ENCODE measurements at regions not wholly inside any gene's neighbourhood (a gene's known extent, or its start where the extent isn't known, plus 50 kb on each side); places are given as distances from the start of the nearest gene placed in this dataset.
A peak's percentile ranks its signal among the peaks of the same experiment; 100 is the strongest.

GRCh38 chr15:93565201-93565600, 476.2 kb upstream of the RGMA start:
- intact Hi-C loops (cut with DNase I; ENCODE audit: low total_unique reads), result no loop called here
- TF ChIP-seq CTCF (IDR thresholded peaks at IDR 0.05), result no peak
- no peak for TF ChIP-seq POLR2A (IDR thresholded peaks at IDR 0.05)
- Histone ChIP-seq H3K27ac (peak overlapping the region; percentile 25 to 57), H3K4me3 (no peak overlapping the region), H3K27me3 (no peaks in the 10 kb centered on the region), H3K4me1 (no peaks in the 10 kb centered on the region), H3K36me3 (ENCODE audit: low read depth, missing control alignments) (no peaks in the 10 kb centered on the region), H3K9me3 (no peaks in the 10 kb centered on the region)
- no peak for DNase-seq
- WGBS, 2 donors, result 56 to 62% methylated on average over 4 of the region's 4 CpGs

- Histone ChIP-seq H3K4me1 (no peaks in the 10 kb centered on the region), H3K27me3 (no peaks in the 10 kb centered on the region), H3K9me3 (no peaks in the 10 kb centered on the region), H3K27ac (no peak overlapping the region), H3K36me3 (ENCODE audit: low read depth, missing control alignments) (no peaks in the 10 kb centered on the region), H3K4me3 (no peak overlapping the region)
- 72 to 77% methylated on average over 8 of the region's 8 CpGs for WGBS, 2 donors
- no peak for DNase-seq
- intact Hi-C loops (cut with DNase I; ENCODE audit: low total_unique reads), result no loop called here
- TF ChIP-seq CTCF (IDR thresholded peaks at IDR 0.05) (no peak), POLR2A (IDR thresholded peaks at IDR 0.05) (no peak)
Measured at GRCh38 chr15:93563218-93563617, 474.2 kb upstream of the RGMA start.

GRCh38 chr15:93562395-93563123, 473.5 kb upstream of the RGMA start:
- WGBS, 2 donors, result 63 to 69% methylated on average over 8 of the region's 8 CpGs
- no peak overlapping the region for H3K4me3 ChIP-seq
- H3K4me1 ChIP-seq, result no peaks in the 10 kb centered on the region
- no peaks in the 10 kb centered on the region for H3K27me3 ChIP-seq
- TF ChIP-seq POLR2A (IDR thresholded peaks at IDR 0.05) (no peak), CTCF (IDR thresholded peaks at IDR 0.05) (no peak)
- no peaks in the 10 kb centered on the region for H3K9me3 ChIP-seq
- H3K36me3 ChIP-seq (ENCODE audit: low read depth, missing control alignments), result no peaks in the 10 kb centered on the region
- no peak overlapping the region for H3K27ac ChIP-seq
- intact Hi-C loops (cut with DNase I; ENCODE audit: low total_unique reads), result no loop called here
- no peak for DNase-seq

- Histone ChIP-seq H3K27me3 (no peaks in the 10 kb centered on the region), H3K4me1 (no peaks in the 10 kb centered on the region)
- intact Hi-C loops (cut with DNase I; ENCODE audit: low total_unique reads), result no loop called here
Measured at GRCh38 chr15:93557696-93558095, 468.7 kb upstream of the RGMA start.

More at GRCh38 chr15:93557696-93558095, 468.7 kb upstream of the RGMA start:
- TF ChIP-seq POLR2A (IDR thresholded peaks at IDR 0.05) (no peak), CTCF (IDR thresholded peaks at IDR 0.05) (no peak)
- no peaks in the 10 kb centered on the region for H3K36me3 ChIP-seq (ENCODE audit: low read depth, missing control alignments)
- H3K27ac ChIP-seq, result no peak overlapping the region
- no peak overlapping the region for H3K4me3 ChIP-seq
- DNase-seq, result no peak
- no peaks in the 10 kb centered on the region for H3K9me3 ChIP-seq
- WGBS, 2 donors, result 90 to 100% methylated on average over 1 of the region's 1 CpG

Data from testis (tissue), 2 donors.